GM21528 (cell line): ENCODE measurements at regions not wholly inside any gene's neighbourhood (a gene's known extent, or its start where the extent isn't known, plus 50 kb on each side); places are given as distances from the start of the nearest gene placed in this dataset.
"Not testable (repeated sequence)": the region's sequence is repeated elsewhere in the genome, so short reads cannot be mapped to it uniquely, and the experiment has no call there.

ENCODE experiments used
- ATAC-seq: cut with Tn5 transposase; IDR thresholded peaks from one replicate; pipeline ENCODE4 v1.9.1; 2021; ENCODE audit warnings: mild to moderate bottlenecking, moderate library complexity; ENCODE audit not compliant: unreplicated experiment, low FRiP score

GRCh38 chr13:105908586-105908985, 626.9 kb downstream of the EFNB2 start:
- no peak for ATAC-seq

- ATAC-seq, result no peak
These were observed 628.0 kb downstream of the EFNB2 start for GRCh38 chr13:105907319-105908019.

DNA sequence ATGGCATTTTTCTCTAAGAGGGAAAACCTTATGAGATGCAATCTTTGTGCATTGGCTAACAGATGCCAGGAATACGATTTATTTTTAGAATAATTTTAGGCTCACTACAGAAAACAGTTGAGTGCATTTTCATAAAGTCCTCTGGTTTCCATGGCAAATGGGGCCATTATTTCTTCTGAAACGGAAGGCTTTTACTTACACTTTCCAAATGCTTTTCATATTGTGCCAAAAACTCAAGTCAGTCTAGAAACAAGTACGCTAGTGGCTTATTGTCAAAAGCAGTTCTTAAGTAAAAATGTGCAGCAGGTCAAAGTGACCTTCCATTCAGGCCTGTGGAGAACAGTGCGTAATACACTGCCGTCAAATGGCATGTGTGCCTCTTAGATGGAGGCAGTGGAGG, 628.7 kb downstream of the EFNB2 start:
- no peak for ATAC-seq

DNA sequence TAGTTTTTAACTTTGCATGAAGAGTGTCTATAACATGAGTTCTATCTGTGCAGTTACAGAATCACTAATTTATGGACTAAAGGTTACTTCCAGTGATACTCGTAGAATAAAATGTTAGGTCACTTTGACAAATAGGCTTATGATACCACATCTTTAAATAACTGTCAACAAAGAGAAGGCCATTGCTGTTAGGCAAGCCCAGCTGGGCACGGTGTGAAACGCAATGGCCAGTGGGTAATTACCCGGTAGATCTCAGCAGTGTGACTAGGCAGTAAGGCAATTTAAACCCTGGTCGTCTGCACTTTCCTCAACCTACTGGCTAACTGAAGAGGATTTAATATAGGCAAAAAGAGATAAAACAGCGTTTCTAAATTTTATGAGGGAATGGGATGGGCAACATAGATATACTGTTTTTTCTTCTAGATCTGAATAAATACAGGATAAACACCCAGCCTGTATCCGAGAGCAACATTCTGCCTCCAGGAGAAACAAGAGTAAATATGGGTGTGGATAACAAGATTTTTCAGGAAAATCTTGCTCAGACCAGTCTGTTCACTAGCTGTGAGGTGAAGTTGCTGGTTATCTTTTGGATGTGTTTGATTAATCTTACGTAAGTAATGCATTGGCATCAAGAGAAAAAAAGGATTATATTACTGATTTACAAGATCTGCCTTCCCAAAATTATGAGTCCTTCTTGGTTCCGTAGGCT, 631.3 kb downstream of the EFNB2 start:
- no peak for ATAC-seq

DNA sequence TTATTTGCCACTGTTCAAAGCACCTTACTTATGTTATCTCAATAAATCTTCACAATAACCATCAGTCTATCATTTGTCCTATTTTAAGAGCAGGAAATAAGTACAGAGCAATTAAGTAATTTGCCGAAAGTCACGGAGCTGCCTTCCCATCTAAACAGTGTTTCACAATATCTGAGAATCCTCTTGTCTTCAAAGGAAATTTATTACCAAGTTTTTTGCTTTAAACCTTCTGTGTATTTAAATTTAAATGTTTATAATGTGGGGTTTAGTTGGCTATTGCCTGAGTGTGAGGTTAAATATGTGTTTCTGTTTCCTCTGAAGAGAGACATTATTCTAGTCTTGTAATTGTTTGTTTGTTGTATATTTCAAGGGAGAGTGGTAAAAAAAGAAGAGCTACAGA, 633.1 kb downstream of the EFNB2 start:
- no peak for ATAC-seq

DNA sequence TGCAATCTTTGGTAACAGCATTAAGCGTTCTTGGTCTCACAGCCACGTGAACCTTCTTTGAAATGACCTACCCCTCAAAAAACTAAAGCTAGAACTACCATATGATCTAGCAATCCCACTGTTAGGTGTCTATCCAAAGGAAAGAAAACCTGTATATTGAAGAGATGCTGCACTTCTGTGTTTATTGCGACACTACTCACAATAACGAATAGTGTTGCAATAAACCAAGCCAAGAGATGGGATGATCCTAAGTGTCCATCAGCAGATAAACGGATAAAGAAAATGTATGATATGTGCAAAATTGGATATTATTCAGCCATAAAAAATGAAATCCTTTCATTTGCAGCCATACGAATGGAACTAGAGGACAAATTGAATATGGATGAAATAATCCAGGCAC, 637.9 kb downstream of the EFNB2 start:
- ATAC-seq, result no peak

GRCh38 chr13:105894697-105895096, 640.8 kb downstream of the EFNB2 start:
- ATAC-seq, result no peak

GRCh38 chr13:105890509-105890908, 645.0 kb downstream of the EFNB2 start:
- ATAC-seq, result no peak

DNA sequence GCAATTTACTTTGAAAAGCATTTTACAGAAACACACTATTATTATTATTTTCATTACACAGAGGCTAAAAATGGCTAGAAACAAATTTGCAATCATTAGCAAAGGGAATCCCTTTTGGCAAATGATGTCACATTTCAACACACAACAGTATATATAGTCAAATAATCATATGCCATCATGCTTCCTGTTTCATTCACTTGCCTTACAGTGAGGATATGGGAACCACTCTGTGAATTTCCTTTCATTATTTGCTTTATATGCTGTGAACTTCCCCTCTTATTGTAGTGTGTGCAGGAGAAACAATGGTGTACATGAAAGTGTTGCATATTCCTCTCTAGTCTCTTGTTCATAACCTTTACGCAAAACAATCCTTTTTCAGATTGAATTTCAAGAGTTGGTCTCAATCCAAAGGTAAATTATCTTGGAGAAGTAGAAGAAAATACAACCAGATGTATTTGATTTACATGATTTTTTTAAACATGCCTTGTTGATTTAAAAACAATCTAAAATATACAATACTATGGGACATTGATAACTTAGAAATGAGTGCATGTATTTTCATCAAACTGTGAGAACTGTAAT, 657.3 kb downstream of the EFNB2 start:
- ATAC-seq, result no peak

DNA sequence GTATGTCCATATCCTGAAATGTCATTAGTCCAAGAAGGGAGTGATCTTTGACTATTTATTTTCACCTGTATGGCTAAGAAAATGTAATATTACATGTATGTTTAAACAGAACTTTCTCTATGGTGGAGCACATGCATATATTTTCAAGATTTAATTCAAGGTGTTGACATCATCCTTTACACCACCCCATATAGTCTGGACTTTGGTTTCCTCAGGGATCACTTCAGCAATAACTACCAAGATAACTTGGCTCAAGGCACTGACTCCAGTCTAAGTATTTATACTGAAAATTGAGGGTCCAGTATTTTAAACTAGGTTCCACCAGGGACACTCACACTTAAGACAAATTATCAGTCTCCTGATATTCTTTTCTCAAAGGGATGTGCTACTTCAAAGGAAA, 660.6 kb downstream of the EFNB2 start:
- ATAC-seq, result no peak

GRCh38 chr13:105871768-105872167, 663.7 kb downstream of the EFNB2 start:
- ATAC-seq, result no peak

DNA sequence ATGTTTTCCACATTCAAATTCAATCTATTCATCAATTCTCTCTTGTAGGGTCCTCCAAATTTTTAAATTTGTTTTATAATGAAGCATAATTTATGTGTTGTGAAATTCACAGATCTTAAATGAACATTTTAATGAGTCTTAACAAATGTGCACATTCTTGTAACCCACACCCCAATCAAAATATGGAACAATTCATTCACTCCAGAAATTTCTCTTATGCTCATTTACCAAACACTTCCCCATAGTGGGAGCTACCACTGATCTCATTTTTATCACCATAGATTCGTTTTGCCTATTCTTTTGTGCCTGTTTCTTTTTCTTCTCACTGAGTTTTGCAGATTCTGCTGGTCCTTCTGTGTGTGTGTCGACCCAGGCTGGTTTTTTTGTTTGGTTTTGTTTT, 664.1 kb downstream of the EFNB2 start:
- ATAC-seq, result no peak

- no peak for ATAC-seq
These were observed 672.1 kb downstream of the EFNB2 start for GRCh38 chr13:105863300-105863920.

GRCh38 chr13:105848494-105848893, 687.0 kb downstream of the EFNB2 start:
- no peak for ATAC-seq

DNA sequence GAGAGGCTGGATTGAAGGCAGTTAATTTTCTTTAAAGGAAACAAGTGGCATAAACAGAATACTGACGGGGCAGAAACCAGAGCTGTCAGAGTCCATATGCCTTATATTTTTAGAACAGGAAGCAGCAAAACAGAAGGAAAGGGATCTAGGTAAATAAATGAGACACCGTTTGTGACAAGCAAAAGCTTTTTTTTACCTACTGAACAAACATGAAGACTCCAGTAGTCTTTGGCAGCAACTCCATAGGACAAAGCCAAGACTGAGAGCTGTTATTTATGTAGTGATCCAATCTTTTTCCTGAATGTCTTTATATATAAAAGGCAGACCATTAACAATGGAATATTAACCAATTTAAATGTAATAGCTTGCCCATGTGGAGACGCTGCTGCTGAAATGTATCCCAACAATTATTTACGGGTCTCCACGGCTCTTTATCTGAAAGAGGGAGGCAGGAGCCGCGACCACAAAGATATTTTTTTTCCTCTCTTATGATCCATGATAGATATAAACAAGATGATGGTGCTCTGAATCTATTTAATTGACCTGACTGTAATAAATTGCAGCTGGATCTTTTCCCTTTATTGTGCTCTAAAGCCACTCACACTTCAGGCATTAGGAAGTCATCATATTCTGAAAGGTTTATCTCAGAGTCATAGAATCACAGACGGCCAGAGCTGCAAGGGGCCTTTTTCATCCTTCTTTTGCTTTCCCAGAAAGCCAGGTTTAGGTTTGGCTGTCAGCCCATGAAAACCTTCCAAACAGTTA, 687.8 kb downstream of the EFNB2 start:
- ATAC-seq, result no peak

GRCh38 chr13:105846923-105847322, 688.5 kb downstream of the EFNB2 start:
- ATAC-seq, result no peak

DNA sequence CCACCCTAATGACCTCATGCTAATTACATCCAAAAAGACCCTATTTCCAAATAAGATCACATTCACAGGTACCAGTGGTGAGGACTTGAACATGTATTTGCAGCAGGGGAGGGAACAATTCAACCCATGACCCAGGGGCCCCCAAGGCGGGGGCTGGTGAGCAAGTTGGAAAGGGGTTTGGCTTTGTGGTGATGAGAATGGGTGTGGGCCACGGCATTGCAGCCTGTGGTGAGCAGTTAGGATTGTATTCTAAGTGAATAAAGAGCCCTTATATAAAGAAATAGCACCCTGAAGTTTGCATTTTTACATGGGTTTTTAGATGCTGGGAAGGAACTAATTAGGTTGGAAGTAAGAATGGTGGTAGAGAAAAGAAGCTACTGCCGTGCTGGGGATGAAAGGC, 694.2 kb downstream of the EFNB2 start:
- no peak for ATAC-seq

DNA sequence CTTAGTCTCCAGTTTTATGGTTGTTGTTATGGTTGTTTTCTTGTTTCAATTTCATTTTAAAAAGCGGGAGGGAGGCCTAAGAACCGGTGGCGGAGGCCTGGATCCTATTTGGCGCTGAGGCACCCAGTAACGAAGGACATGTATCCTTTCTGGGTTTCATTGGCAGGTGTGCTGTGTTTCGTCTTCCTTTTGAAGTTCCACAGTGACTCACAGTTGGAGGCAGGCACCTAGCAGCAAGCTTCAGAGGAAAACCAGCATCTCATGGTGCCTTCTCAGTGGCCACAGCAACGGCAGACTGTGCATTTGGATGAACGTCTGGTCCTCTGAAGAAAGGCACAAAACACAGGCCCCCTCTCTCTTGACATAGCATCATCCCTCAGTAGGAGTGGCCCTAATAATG, 697.2 kb downstream of the EFNB2 start:
- no peak for ATAC-seq

DNA sequence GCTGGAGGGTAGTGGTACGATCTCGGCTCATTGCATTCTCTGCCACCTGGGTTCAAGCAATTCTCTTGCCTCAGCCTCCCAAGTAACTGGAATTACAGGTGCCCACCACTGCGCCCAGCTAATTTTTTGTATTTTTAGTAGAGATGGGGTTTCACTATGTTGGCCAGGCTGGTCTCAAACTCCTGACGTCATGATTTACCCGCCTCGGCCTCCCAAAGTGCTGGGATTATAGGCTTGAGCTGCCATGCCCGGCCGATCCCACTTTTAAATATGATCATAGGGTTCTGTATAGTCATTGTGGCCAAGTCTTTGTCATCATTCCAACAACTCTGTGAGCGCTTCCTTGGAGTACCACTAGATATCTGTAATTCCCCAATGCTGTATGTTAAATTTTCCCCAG, 698.2 kb downstream of the EFNB2 start:
- not testable (repeated sequence) for ATAC-seq

DNA sequence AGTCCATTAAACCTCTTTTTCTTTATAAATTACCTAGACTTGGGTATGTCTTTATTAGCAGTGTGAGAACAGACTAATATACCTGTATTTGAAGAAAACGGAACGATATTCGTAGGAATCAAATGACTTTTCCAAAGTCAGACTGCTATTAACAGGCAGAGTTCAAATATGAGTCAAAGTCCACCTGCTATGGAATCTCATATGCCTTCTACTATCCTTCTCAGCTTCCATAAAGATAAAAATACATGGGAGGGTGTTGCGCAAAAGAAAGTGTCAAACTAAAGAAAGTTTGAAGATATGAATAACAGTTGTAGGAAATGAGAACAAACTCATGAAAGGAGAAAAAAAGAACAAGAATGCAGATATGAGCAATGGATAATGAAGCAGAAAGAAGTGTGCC, 704.6 kb downstream of the EFNB2 start:
- ATAC-seq, result no peak
